Spinal cord (tissue), 9 donors: ENCODE measurements at regions not wholly inside any gene's neighbourhood (a gene's known extent, or its start where the extent isn't known, plus 50 kb on each side); places are given as distances from the start of the nearest gene placed in this dataset.

ENCODE experiments used
- DNase-seq, 6 donors: peaks; one replicate each; pipeline versions ENCODE4 v3.0.0 to v3.0.0-alpha.2; 2013 to 2015; ENCODE audit warnings: low spot score in 6 of 6, low read depth in 4 of 6
- H3K27ac ChIP-seq: one replicate; pipeline ENCODE4 v1.5.1; 2013; ENCODE audit warnings: low read depth, low read length, control low read depth
- H3K27me3 ChIP-seq: one replicate; pipeline ENCODE4 v1.6.1; 2013; ENCODE audit warnings: low read length; ENCODE audit not compliant: control insufficient read depth, insufficient read depth
- H3K36me3 ChIP-seq: one replicate; pipeline ENCODE4 v1.6.1; 2013; ENCODE audit warnings: low read length; ENCODE audit not compliant: control insufficient read depth, insufficient read depth
- H3K4me1 ChIP-seq: one replicate; pipeline ENCODE4 v1.6.1; 2013; ENCODE audit warnings: low read length; ENCODE audit not compliant: control insufficient read depth, insufficient read depth
- H3K4me3 ChIP-seq: one replicate; pipeline ENCODE4 v1.5.1; 2013; ENCODE audit warnings: low read depth, low read length, control low read depth
- H3K9me3 ChIP-seq: one replicate; pipeline ENCODE4 v1.6.1; 2013; ENCODE audit warnings: low read length; ENCODE audit not compliant: control insufficient read depth, insufficient read depth
- WGBS: methylation state at CpG from one replicate; pipeline ENCODE4 v1.1.5; 2013; ENCODE audit warnings: missing lambda C conversion rate; ENCODE audit not compliant: insufficient coverage; 5-methylcytosine and 5-hydroxymethylcytosine counted together
- donor health status: healthy.

- Histone ChIP-seq H3K9me3 (no peaks in the 10 kb centered on the region), H3K4me3 (no peak overlapping the region), H3K27ac (no peak overlapping the region), H3K36me3 (no peaks in the 10 kb centered on the region), H3K4me1 (no peaks in the 10 kb centered on the region), H3K27me3 (no peaks in the 10 kb centered on the region)
- WGBS: 92% methylated on average over 7 of the region's 7 CpGs
- no peak for DNase-seq
These were observed 95.7 kb upstream of the CDH20 start for GRCh38 chr18:61237529-61237928.

- no CpG with 5 or more reads among the region's 5 CpGs for WGBS
- no peaks in the 10 kb centered on the region for H3K27me3 ChIP-seq
- H3K4me3 ChIP-seq: no peak overlapping the region
- no peaks in the 10 kb centered on the region for H3K4me1 ChIP-seq
- DNase-seq: peak in 2 of 6 donors; percentile 51 to 61
- H3K9me3 ChIP-seq: no peaks in the 10 kb centered on the region
- no peaks in the 10 kb centered on the region for H3K36me3 ChIP-seq
- H3K27ac ChIP-seq: no peak overlapping the region
These were observed 94.2 kb upstream of the CDH20 start for GRCh38 chr18:61239051-61239450.

GRCh38 chr18:61241260-61241853 lies 91.9 kb upstream of the CDH20 start:
- Histone ChIP-seq H3K9me3 (no peaks in the 10 kb centered on the region), H3K4me3 (no peak overlapping the region), H3K27me3 (no peaks in the 10 kb centered on the region), H3K4me1 (no peaks in the 10 kb centered on the region), H3K27ac (no peak overlapping the region), H3K36me3 (no peaks in the 10 kb centered on the region)
- WGBS: 88% methylated on average over 1 of the region's 5 CpGs
- peak in 1 of 6 donors; percentile 48 for DNase-seq

- WGBS: no CpG with 5 or more reads among the region's 3 CpGs
- H3K36me3 ChIP-seq: no peaks in the 10 kb centered on the region
- H3K4me3 ChIP-seq: no peak overlapping the region
- H3K4me1 ChIP-seq: no peaks in the 10 kb centered on the region
- H3K27ac ChIP-seq: no peak overlapping the region
- DNase-seq: no peak
- H3K27me3 ChIP-seq: no peaks in the 10 kb centered on the region
- no peaks in the 10 kb centered on the region for H3K9me3 ChIP-seq
These were observed 88.6 kb upstream of the CDH20 start for GRCh38 chr18:61244632-61245031.

- Histone ChIP-seq H3K4me1 (no peaks in the 10 kb centered on the region), H3K27me3 (no peaks in the 10 kb centered on the region), H3K27ac (no peak overlapping the region), H3K36me3 (no peaks in the 10 kb centered on the region), H3K4me3 (no peak overlapping the region), H3K9me3 (no peaks in the 10 kb centered on the region)
- DNase-seq: peak in 1 of 6 donors; percentile 63
- WGBS: 78% methylated on average over 1 of the region's 3 CpGs
These were observed 88.0 kb upstream of the CDH20 start for GRCh38 chr18:61245276-61245675.

GRCh38 chr18:61248589-61248988 lies 84.6 kb upstream of the CDH20 start:
- H3K4me3 ChIP-seq: no peak overlapping the region
- no CpG with 5 or more reads among the region's 3 CpGs for WGBS

GRCh38 chr18:61256291-61256690 lies 76.9 kb upstream of the CDH20 start:
- Histone ChIP-seq H3K4me3 (no peak overlapping the region), H3K27me3 (no peaks in the 10 kb centered on the region), H3K4me1 (no peaks in the 10 kb centered on the region), H3K36me3 (no peaks in the 10 kb centered on the region), H3K27ac (no peak overlapping the region), H3K9me3 (no peaks in the 10 kb centered on the region)
- no peak for DNase-seq
- 97% methylated on average over 5 of the region's 5 CpGs for WGBS

More at GRCh38 chr18:61248589-61248988, 84.6 kb upstream of the CDH20 start:
- no peaks in the 10 kb centered on the region for H3K4me1 ChIP-seq
- no peaks in the 10 kb centered on the region for H3K9me3 ChIP-seq
- H3K36me3 ChIP-seq: no peaks in the 10 kb centered on the region
- no peak for DNase-seq
- H3K27me3 ChIP-seq: no peaks in the 10 kb centered on the region
- no peak overlapping the region for H3K27ac ChIP-seq

- Histone ChIP-seq H3K4me3 (no peak overlapping the region), H3K27ac (no peak overlapping the region), H3K27me3 (no peaks in the 10 kb centered on the region), H3K9me3 (no peaks in the 10 kb centered on the region), H3K4me1 (no peaks in the 10 kb centered on the region), H3K36me3 (no peaks in the 10 kb centered on the region)
- WGBS: no CpG with 5 or more reads among the region's 2 CpGs
- DNase-seq: no peak
These were observed 71.4 kb upstream of the CDH20 start for GRCh38 chr18:61261870-61262269.

GRCh38 chr18:61272793-61273192 lies 60.4 kb upstream of the CDH20 start:
- no peak overlapping the region for H3K4me3 ChIP-seq
- no peaks in the 10 kb centered on the region for H3K36me3 ChIP-seq
- H3K27me3 ChIP-seq: no peaks in the 10 kb centered on the region
- H3K4me1 ChIP-seq: no peaks in the 10 kb centered on the region
- no peak overlapping the region for H3K27ac ChIP-seq
- 100% methylated on average over 1 of the region's 2 CpGs for WGBS
- no peaks in the 10 kb centered on the region for H3K9me3 ChIP-seq
- DNase-seq: no peak

GRCh38 chr18:61273533-61273932 lies 59.7 kb upstream of the CDH20 start:
- no peaks in the 10 kb centered on the region for H3K27me3 ChIP-seq
- no peaks in the 10 kb centered on the region for H3K36me3 ChIP-seq
- no peak overlapping the region for H3K27ac ChIP-seq
- WGBS: no CpG with 5 or more reads among the region's 3 CpGs
- H3K9me3 ChIP-seq: no peaks in the 10 kb centered on the region
- H3K4me3 ChIP-seq: no peak overlapping the region
- H3K4me1 ChIP-seq: no peaks in the 10 kb centered on the region
- DNase-seq: no peak
